HFF-Myc (cell line): ENCODE measurements at regions not wholly inside any gene's neighbourhood (a gene's known extent, or its start where the extent isn't known, plus 50 kb on each side); places are given as distances from the start of the nearest gene placed in this dataset.

ENCODE experiments used
- DNase-seq: peaks from one replicate; pipeline ENCODE4 v3.0.0-alpha.2; 2011; ENCODE audit warnings: low read depth; ENCODE audit errors: extremely low read depth
- H3K4me3 ChIP-seq: replicated peaks from 2 replicates; pipeline ENCODE4 v1.5.1; 2011; ENCODE audit warnings: low read depth, mild to moderate bottlenecking, control low read depth, low read length
- TF ChIP-seq, protein P1 (sequence below): IDR thresholded peaks from 2 replicates; pipeline ENCODE4 v1.5.1; 2012; ENCODE audit warnings: mild to moderate bottlenecking, low read depth, low read length, control low read depth; ENCODE audit errors: missing control alignments

GRCh38 chr4:102143433-102143832 is 201.8 kb downstream of the SLC39A8 start:
- TF ChIP-seq, protein P1, sequence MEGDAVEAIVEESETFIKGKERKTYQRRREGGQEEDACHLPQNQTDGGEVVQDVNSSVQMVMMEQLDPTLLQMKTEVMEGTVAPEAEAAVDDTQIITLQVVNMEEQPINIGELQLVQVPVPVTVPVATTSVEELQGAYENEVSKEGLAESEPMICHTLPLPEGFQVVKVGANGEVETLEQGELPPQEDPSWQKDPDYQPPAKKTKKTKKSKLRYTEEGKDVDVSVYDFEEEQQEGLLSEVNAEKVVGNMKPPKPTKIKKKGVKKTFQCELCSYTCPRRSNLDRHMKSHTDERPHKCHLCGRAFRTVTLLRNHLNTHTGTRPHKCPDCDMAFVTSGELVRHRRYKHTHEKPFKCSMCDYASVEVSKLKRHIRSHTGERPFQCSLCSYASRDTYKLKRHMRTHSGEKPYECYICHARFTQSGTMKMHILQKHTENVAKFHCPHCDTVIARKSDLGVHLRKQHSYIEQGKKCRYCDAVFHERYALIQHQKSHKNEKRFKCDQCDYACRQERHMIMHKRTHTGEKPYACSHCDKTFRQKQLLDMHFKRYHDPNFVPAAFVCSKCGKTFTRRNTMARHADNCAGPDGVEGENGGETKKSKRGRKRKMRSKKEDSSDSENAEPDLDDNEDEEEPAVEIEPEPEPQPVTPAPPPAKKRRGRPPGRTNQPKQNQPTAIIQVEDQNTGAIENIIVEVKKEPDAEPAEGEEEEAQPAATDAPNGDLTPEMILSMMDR: no peak
- no peak overlapping the region for H3K4me3 ChIP-seq
- DNase-seq: no peak

DNA sequence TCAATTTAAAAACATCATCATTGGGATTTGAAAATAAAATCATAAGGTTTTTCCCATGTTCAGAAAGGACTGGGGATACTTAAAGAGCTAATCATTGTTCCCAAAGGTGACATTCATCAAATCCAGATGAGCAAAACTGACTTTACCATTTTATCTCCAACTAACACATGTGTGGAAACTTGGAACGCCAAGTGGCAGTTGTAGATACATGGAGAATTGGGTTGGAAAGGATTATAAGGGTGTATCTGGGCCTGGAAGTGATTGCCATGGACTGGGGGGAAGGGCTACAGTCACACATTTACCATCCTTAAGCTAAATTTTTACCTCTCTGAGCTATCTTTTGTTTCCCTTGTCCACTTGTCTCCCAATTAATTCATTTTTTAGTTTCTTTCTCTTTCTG is 203.4 kb downstream of the SLC39A8 start:
- H3K4me3 ChIP-seq: no peak overlapping the region
- no peak for DNase-seq
- TF ChIP-seq, protein P1: no peak

GRCh38 chr4:102139932-102140331 is 205.3 kb downstream of the SLC39A8 start:
- no peak for DNase-seq
- TF ChIP-seq, protein P1: no peak
- H3K4me3 ChIP-seq: no peak overlapping the region

- DNase-seq: no peak
- TF ChIP-seq, protein P1: no peak
- no peak overlapping the region for H3K4me3 ChIP-seq
Observed at GRCh38 chr4:102139132-102139573, 206.1 kb downstream of the SLC39A8 start.

DNA sequence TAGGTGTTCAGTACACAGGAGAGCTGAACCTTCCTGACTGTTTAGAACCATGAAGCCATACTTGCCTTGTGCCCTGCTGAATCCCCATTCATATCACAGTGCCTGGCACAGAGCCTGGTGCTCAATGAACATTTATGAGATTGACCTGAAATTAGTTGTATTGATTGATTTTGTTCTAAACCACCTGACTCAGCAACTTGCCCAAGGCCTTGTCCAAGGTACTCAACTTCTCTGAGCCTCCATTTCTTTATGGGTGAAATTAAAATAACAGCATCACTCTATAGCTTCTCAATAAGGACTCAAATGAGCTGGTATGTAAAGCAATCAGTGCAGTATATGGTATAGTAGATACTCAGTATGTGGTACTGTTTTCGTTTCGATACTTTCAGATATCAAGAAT is 208.1 kb downstream of the SLC39A8 start:
- no peak overlapping the region for H3K4me3 ChIP-seq

GRCh38 chr4:102129810-102130209 is 215.5 kb downstream of the SLC39A8 start:
- H3K4me3 ChIP-seq: no peak overlapping the region
- TF ChIP-seq, protein P1: no peak
- DNase-seq: no peak

More for the DNA sequence above, 208.1 kb downstream of the SLC39A8 start:
- TF ChIP-seq, protein P1: no peak
- no peak for DNase-seq
